NCI-H1417 (cell line): ENCODE measurements at regions not wholly inside any gene's neighbourhood (a gene's known extent, or its start where the extent isn't known, plus 50 kb on each side); places are given as distances from the start of the nearest gene placed in this dataset.

Source experiments
- DNase-seq, 3 experiments: peaks; one replicate each; lab custom pipeline; 2025; lab: John Stamatoyannopoulos, UW

GRCh38 chr4:28211676-28212470 is 1351.2 kb downstream of the STIM2 start:
- DNase-seq = no peak

- DNase-seq = no peak
Measured at GRCh38 chr4:28221536-28221935, 1360.9 kb downstream of the STIM2 start.

GRCh38 chr4:28225050-28225449 is 1364.4 kb downstream of the STIM2 start:
- DNase-seq = peak in 2 of 3 experiments; percentile 27 to 71

- peak in 2 of 3 experiments; percentile 10 to 31 for DNase-seq
Measured at GRCh38 chr4:28225689-28226353, 1365.2 kb downstream of the STIM2 start.

GRCh38 chr4:28226962-28227361 is 1366.3 kb downstream of the STIM2 start:
- DNase-seq = no peak

- DNase-seq = peak in 1 of 3 experiments; percentile 32
Measured at GRCh38 chr4:28227764-28228163, 1367.1 kb downstream of the STIM2 start.

GRCh38 chr4:28228561-28229491 is 1368.2 kb downstream of the STIM2 start:
- no peak for DNase-seq

- DNase-seq = no peak
Measured at GRCh38 chr4:28232376-28232775, 1371.7 kb downstream of the STIM2 start.

- no peak for DNase-seq
Measured at GRCh38 chr4:28232951-28233350, 1372.3 kb downstream of the STIM2 start.

GRCh38 chr4:28233724-28234123 is 1373.1 kb downstream of the STIM2 start:
- no peak for DNase-seq

GRCh38 chr4:28238876-28239275 is 1378.2 kb downstream of the STIM2 start:
- DNase-seq = peak in 1 of 3 experiments; percentile 26

- DNase-seq = no peak
Measured at GRCh38 chr4:28241021-28241420, 1380.4 kb downstream of the STIM2 start.

- no peak for DNase-seq
Measured at GRCh38 chr4:28247805-28248204, 1387.2 kb downstream of the STIM2 start.

GRCh38 chr4:28248269-28248668 is 1387.6 kb downstream of the STIM2 start:
- no peak for DNase-seq

GRCh38 chr4:28250646-28251045 is 1390.0 kb downstream of the STIM2 start:
- no peak for DNase-seq

- DNase-seq = no peak
Measured at GRCh38 chr4:28251831-28252230, 1391.2 kb downstream of the STIM2 start.

- DNase-seq = no peak
Measured at GRCh38 chr4:28254003-28254402, 1393.4 kb downstream of the STIM2 start.

- DNase-seq = no peak
Measured at GRCh38 chr4:28256295-28256694, 1395.7 kb downstream of the STIM2 start.

GRCh38 chr4:28259951-28260350 is 1399.3 kb downstream of the STIM2 start:
- DNase-seq = no peak

GRCh38 chr4:28267166-28267565 is 1406.5 kb downstream of the STIM2 start:
- no peak for DNase-seq

- no peak for DNase-seq
Measured at GRCh38 chr4:28269426-28269825, 1408.8 kb downstream of the STIM2 start.

GRCh38 chr4:28277931-28278330 is 1417.3 kb downstream of the STIM2 start:
- no peak for DNase-seq
